ENCODE measurements at regions not wholly inside any gene's neighbourhood (a gene's known extent, or its start where the extent isn't known, plus 50 kb on each side); places are given as distances from the start of the nearest gene placed in this dataset.
"Not testable (repeated sequence)": the region's sequence is repeated elsewhere in the genome, so short reads cannot be mapped to it uniquely, and the experiment has no call there.

DNA sequence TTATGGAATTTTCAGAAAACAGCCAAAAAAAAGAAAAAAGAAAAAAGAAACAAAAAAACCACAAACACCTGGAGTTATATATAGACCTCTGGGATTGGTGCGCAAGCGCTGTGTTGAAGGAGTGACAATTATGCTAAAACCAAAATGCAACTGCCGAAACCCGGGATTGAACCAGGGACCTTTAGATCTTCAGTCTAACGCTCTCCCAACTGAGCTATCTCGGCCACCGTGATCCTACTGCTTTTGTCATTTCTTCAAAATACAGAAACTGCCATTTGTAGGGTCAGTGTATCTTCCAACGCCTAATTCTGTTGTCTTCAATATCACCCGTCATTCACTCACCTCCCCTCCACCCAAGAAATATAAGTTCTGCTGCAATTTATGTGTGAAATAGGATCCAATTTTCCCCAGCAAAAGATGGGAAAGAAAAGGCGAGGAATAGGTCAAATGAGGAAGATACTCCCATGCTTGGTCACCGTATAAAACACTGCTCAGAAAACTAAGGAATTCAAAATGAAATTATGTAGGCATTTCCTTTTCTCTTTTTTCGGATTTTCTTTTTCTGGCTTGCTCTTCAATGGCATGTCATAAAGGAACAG, 116.0 kb downstream of the TRIM27 start:
- peak; percentile 34 for DNase-seq (ENCODE audit: low spot score)

GRCh38 chr6:28808383-28808782, 115.4 kb downstream of the TRIM27 start:
- no peak for DNase-seq (ENCODE audit: low spot score)

GRCh38 chr6:28809947-28810658, 113.7 kb downstream of the TRIM27 start:
- no peak for DNase-seq (ENCODE audit: low spot score)

DNA sequence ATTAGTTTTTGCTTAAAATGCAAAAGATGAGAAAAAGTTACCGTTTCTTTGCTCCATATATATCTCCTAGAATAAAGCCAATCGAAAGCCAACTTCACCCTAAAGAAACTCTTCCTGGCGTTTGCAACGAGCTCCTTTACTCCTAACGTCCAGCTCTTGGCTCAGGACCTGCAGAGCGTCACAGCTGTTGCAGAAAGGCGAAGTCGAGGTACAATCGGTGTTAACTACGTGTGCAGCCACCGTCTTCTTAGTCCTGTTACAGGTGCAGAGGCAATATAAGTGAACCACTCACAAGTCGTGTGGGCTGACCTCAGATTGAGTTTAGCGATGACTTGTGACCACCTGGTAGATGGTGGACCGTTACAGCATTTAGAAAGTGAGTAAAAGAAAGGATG, 113.1 kb downstream of the TRIM27 start:
- DNase-seq (ENCODE audit: low spot score): no peak

DNA sequence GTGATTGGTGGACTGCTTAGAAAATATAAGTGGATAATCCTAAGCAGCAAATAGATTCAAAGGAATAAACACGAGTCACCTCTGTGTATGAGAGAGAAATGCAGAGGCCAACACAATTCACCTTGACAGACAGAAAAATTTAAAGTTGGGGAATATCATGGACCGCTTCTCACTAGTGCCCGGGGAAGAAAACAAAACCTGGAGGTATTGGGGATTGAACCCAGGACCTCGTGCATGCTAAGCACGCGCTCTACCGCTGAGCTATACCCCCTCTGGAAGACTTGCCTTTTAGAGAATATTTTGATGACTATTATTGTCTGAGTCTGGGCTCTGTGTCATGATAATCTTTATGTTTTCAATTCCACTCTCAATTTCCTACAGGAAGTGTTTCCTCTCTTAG, 111.9 kb downstream of the TRIM27 start:
- peak; percentile 22 for DNase-seq (ENCODE audit: low spot score)

GRCh38 chr6:28812778-28813569, 110.8 kb downstream of the TRIM27 start:
- no peak for DNase-seq (ENCODE audit: low spot score)

GRCh38 chr6:28814032-28814976, 109.5 kb downstream of the TRIM27 start:
- no peak for DNase-seq (ENCODE audit: low spot score)

DNA sequence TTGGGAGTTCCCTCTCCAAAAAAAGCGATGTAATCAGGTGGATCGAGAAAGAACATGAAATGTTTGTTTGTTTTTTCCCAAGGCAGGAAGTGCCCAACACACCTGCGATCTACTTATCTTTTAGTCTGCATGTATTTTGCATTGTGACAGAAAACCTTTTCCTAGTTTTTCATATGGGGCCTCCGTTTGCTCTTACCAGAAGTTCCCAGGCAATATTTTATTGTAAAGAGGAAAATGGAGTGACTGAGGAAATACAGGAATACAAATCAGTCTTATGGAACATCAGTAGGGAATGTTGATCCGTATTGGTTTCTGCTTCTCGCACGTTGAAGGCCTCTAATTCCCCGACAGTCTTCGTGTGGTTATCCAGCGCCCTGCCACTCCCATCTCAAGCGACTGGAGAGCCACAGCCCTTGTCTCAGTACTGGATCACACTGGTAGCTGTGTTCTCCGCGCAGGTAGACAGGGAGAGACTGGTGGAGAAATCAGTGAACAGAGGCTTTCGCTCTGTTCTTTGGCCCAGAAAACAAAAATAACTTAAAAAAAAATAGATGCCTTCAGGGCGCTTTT, 107.4 kb downstream of the TRIM27 start:
- no peak for DNase-seq (ENCODE audit: low spot score)

- peak; percentile 50 for DNase-seq (ENCODE audit: low spot score)
Measured at GRCh38 chr6:28816909-28817807, 106.6 kb downstream of the TRIM27 start.

- no peak for DNase-seq (ENCODE audit: low spot score)
Measured at GRCh38 chr6:28817808-28818145, 106.0 kb downstream of the TRIM27 start.

DNA sequence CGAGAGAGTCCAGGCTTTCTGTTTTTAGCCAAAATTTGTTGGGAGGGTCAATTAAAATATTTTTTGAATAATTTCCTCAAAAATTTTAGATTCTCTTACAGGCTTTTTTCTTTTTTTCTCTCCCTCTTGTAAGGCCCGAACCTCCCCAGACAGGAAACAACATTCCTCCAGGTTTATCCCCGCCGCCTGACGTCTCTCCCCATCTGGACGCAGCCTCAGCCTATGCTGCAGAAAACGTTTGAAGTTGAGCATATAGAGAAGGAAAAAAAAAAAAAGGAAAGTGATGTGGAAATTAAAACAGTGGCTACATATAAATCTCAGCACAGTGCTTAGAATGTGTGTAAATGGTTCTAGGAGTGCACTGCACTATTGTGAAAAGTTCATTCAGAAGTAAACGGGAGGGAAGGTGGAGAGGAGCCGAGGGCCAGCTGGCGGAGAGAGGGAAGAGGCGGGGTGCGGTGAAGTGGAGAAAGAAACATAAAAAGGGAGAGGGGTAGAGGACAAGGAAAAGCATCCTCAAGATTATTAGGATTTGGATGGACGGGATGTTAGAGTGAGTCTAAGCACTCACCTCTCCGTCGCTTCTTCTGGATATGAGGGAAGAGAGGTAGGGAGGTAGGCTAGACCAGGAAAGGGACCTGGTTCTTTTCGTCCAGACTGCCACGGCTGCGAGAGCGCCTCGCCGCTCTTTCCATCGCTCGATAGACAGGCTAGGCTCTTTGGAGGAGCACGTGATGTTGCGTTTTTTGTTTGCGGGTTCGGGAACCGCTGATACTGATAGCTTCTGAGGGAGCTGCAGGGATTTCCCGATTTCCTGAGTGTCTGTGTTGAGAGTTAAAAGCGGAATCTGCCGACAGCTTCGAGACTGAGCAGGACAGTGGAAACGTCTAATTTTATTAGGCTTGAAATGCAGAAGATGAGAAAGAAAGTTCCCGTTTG, 98.7 kb downstream of the TRIM27 start:
- DNase-seq (ENCODE audit: low spot score): no peak

DNA sequence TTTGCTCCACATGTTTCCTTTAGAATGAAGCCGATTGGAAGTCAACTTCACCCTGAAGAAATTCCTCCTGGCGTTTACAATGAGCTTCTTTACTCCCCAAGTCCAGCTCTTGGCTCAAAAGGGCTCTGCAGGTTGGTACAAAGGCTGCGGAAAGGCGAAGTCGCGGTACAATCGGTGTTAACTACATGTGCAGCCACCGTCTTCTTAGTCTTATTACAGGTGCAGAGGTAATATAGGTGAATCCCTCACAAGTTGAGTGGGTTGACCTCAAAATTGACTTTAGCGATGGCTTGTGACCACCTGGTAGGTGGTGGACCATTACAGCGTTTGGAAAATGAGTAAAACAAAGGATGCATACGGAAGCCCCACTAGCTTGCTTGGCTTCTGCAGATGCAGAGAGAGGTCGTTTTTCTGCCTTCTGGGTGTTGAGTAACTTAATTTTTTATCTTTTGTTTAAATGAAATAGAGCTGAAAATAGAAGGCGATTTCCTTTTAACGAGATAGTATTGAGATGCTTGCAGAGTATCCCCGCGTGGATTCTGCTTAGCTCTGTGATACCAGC, 98.0 kb downstream of the TRIM27 start:
- no peak for DNase-seq (ENCODE audit: low spot score)

- DNase-seq (ENCODE audit: low spot score): not testable (repeated sequence)
Measured at GRCh38 chr6:28831683-28832082, 92.1 kb downstream of the TRIM27 start.

- DNase-seq (ENCODE audit: low spot score): not testable (repeated sequence)
Measured at GRCh38 chr6:28836703-28837102, 87.1 kb downstream of the TRIM27 start.

GRCh38 chr6:28838289-28838633, 85.5 kb downstream of the TRIM27 start:
- peak; percentile 29 for DNase-seq (ENCODE audit: low spot score)

DNA sequence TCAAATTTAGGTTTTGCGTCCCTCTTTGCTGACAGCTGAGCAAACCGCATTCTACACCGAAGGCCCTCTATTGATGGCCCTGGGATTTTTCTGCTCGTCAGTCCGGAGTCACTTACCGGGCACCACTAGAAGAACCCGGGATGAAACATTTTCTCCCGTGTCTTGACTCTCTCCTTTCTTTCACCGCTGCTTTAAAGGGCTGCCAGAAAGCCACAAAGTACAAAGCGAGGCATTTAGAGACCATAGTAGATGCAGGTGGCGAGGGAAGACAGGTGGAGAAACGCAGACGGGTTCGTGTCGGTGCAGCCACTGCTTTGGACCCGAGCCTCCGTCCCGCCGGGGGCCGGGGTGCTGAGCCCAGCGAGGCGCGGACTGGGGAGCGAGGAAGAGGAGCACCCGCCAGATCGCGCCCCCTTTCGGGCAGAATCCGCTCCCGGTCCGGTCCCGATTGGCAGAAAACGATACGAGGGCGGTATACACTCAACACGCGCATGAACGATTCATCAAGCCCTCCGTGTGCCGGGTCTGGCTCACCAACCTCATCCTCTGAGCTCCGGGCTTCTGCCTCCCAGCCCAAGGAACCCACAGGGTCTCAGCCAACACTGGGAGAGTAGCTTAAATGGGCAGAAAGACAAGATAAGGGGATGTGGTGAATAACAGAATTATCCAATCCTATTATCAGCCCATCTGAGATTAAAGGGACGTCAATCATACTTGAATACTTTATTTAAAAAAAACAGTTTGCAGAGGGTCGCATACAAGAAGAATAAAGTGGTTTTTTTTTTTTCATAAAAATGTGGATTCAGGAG, 84.9 kb downstream of the TRIM27 start:
- peak; percentile 80 for DNase-seq (ENCODE audit: low spot score)

DNA sequence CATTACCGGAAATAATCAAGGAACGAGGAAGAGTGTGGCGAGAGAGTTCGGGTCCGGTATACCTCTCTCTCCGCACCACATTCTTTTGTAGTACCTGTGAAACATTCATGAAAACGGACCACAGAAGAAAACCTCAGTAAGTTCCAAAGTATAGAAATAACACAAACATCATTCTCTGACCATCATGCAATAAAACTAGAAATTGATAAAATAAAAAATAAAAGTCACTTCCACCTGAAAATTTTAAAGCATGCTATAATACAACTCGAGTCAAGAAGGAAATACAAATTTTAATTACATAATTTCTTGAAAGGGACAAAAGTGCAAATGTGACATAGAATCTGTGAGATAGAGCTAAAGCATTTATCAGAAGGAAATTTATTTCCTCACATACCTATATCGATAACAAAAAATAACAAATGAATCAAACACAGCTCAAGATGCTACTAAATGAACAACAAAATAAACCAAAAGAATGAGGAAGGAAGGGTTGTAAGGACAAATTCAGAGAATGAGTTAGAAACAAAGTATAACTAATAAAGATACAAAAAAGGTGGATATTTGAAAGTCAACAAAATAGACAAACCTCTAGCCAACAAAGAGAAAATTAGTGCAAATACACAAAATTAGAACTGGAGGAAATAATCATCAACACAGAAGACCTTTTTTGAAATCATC, 84.2 kb downstream of the TRIM27 start:
- no peak for DNase-seq (ENCODE audit: low spot score)

DNA sequence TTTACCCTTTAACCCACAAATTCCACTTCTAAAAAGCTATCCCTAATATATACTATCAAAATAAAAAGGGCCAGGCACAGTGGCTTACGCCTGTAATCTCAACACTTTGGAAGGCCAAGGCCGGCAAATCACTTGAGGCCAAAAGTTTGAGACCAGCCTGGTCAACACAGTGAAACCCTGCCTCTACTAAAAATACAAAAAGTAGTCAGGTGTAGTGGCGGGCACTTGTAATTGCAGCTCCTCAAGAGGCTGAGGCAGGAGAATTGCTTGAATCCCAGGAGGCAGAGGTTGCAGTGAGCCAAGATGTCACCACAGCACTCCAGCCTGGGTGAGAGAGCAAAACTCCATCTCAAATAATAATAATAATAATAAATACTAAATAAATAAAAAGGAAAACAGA, 82.5 kb downstream of the TRIM27 start:
- DNase-seq (ENCODE audit: low spot score): no peak
